Cardiac septum (tissue), 1 donor: ENCODE measurements at regions not wholly inside any gene's neighbourhood (a gene's known extent, or its start where the extent isn't known, plus 50 kb on each side); places are given as distances from the start of the nearest gene placed in this dataset.

Experiments
- DNase-seq: peaks from one replicate; pipeline ENCODE4 v3.0.0-alpha.2; 2020; ENCODE audit warnings: low spot score
- intact Hi-C: fragments of 100-400 bp; cut with DNase I; formaldehyde crosslinking; loops from one replicate; pipeline ENCODE4 v1.14.0; 2022
- donor health status: DM: no; HTN: no; CAD: no.

GRCh38 chr18:40061086-40061485 lies 1893.9 kb upstream of the PIK3C3 start:
- no peak for DNase-seq
- intact Hi-C loops: no loop called here

GRCh38 chr18:40060562-40060961 lies 1894.5 kb upstream of the PIK3C3 start:
- DNase-seq: no peak
- intact Hi-C loops: no loop called here

GRCh38 chr18:40058811-40059570 lies 1896.0 kb upstream of the PIK3C3 start:
- intact Hi-C loops: loop anchor here (10.0 kb wide), 1 partner anchor 56 kb away; no protein-coding TSS in a partner anchor

GRCh38 chr18:40056079-40056692 lies 1898.8 kb upstream of the PIK3C3 start:
- intact Hi-C loops: loop anchor here (10.0 kb wide), 1 partner anchor 59 kb away; no protein-coding TSS in a partner anchor
- no peak for DNase-seq

More at GRCh38 chr18:40058811-40059570, 1896.0 kb upstream of the PIK3C3 start:
- DNase-seq: no peak

- intact Hi-C loops: loop anchor here (10.0 kb wide), 1 partner anchor 60 kb away; no protein-coding TSS in a partner anchor
- no peak for DNase-seq
Measured at GRCh38 chr18:40055262-40055661, 1899.8 kb upstream of the PIK3C3 start.

GRCh38 chr18:40049716-40050115 lies 1905.3 kb upstream of the PIK3C3 start:
- no peak for DNase-seq
- intact Hi-C loops: loop anchor here (10.0 kb wide), 1 partner anchor 65 kb away; no protein-coding TSS in a partner anchor

GRCh38 chr18:40048886-40049650 lies 1906.0 kb upstream of the PIK3C3 start:
- intact Hi-C loops: no loop called here
- no peak for DNase-seq

- no peak for DNase-seq
- intact Hi-C loops: no loop called here
Measured at GRCh38 chr18:40048253-40048652, 1906.8 kb upstream of the PIK3C3 start.

- intact Hi-C loops: no loop called here
- DNase-seq: no peak
Measured at GRCh38 chr18:40046596-40046995, 1908.4 kb upstream of the PIK3C3 start.

GRCh38 chr18:40041951-40042350 lies 1913.1 kb upstream of the PIK3C3 start:
- DNase-seq: no peak
- intact Hi-C loops: no loop called here

- intact Hi-C loops: no loop called here
- no peak for DNase-seq
Measured at GRCh38 chr18:40040574-40040973, 1914.5 kb upstream of the PIK3C3 start.

GRCh38 chr18:40037356-40037755 lies 1917.7 kb upstream of the PIK3C3 start:
- intact Hi-C loops: no loop called here
- DNase-seq: no peak

GRCh38 chr18:40036861-40037260 lies 1918.2 kb upstream of the PIK3C3 start:
- DNase-seq: no peak
- intact Hi-C loops: no loop called here

GRCh38 chr18:40035966-40036365 lies 1919.1 kb upstream of the PIK3C3 start:
- no peak for DNase-seq
- intact Hi-C loops: no loop called here

GRCh38 chr18:40032076-40032475 lies 1923.0 kb upstream of the PIK3C3 start:
- DNase-seq: no peak
- intact Hi-C loops: no loop called here

- intact Hi-C loops: no loop called here
- DNase-seq: no peak
Measured at GRCh38 chr18:40031435-40031834, 1923.6 kb upstream of the PIK3C3 start.

- intact Hi-C loops: no loop called here
- no peak for DNase-seq
Measured at GRCh38 chr18:40019797-40020392, 1935.1 kb upstream of the PIK3C3 start.

- DNase-seq: no peak
- intact Hi-C loops: no loop called here
Measured at GRCh38 chr18:40018266-40018665, 1936.8 kb upstream of the PIK3C3 start.

- DNase-seq: no peak
- intact Hi-C loops: no loop called here
Measured at GRCh38 chr18:40017021-40017420, 1938.0 kb upstream of the PIK3C3 start.

- intact Hi-C loops: no loop called here
Measured at GRCh38 chr18:40016405-40016804, 1938.6 kb upstream of the PIK3C3 start.

More at GRCh38 chr18:40016405-40016804, 1938.6 kb upstream of the PIK3C3 start:
- no peak for DNase-seq
